GM23338 (cell line): ENCODE measurements at regions not wholly inside any gene's neighbourhood (a gene's known extent, or its start where the extent isn't known, plus 50 kb on each side); places are given as distances from the start of the nearest gene placed in this dataset.

Experiments
- ATAC-seq: fragments of 200-7000 bp; cut with Tn5 transposase; 3 replicates; pipeline ENCODE4 v1.9.1; 2020
- DNase-seq: peaks from one replicate; pipeline ENCODE4 v3.0.0-alpha.2; 2015; ENCODE audit warnings: low spot score
- H2AFZ ChIP-seq: fragments of 200-600 bp; sonication (generic); 2 replicates; pipeline ENCODE4 v1.8.0; 2016; ENCODE audit warnings: antibody characterized with exemption, mild to moderate bottlenecking, moderate library complexity
- H3F3A ChIP-seq: fragments of 200-600 bp; sonication (generic); replicated peaks from 2 replicates; pipeline ENCODE4 v1.8.0; 2017; ENCODE audit warnings: antibody characterized with exemption, mixed run types, low read depth
- H3K27ac ChIP-seq: fragments of 200-600 bp; sonication (generic); 2 replicates; pipeline ENCODE4 v1.6.1; 2016; ENCODE audit warnings: low read depth
- H3K27me3 ChIP-seq: fragments of 200-600 bp; sonication (generic); 2 replicates; pipeline ENCODE4 v1.8.0; 2016; ENCODE audit warnings: mild to moderate bottlenecking, mixed run types, moderate library complexity; ENCODE audit not compliant: insufficient read depth
- H3K36me3 ChIP-seq: fragments of 200-600 bp; sonication (generic); 2 replicates; pipeline ENCODE4 v1.8.0; 2016; ENCODE audit warnings: mild to moderate bottlenecking; ENCODE audit not compliant: insufficient read depth
- H3K4me1 ChIP-seq: fragments of 200-600 bp; sonication (generic); 2 replicates; pipeline ENCODE4 v1.8.0; 2016; ENCODE audit warnings: mild to moderate bottlenecking, moderate library complexity; ENCODE audit not compliant: insufficient read depth
- H3K4me2 ChIP-seq: fragments of 200-600 bp; sonication (generic); 2 replicates; pipeline ENCODE4 v1.7.1; 2017; ENCODE audit warnings: mixed run types
- H3K4me3 ChIP-seq: fragments of 200-600 bp; sonication (generic); 2 replicates; pipeline ENCODE4 v1.6.1; 2016; ENCODE audit warnings: mixed run types
- H3K79me2 ChIP-seq: fragments of 200-600 bp; sonication (generic); replicated peaks from 2 replicates; pipeline ENCODE4 v1.8.0; 2017; ENCODE audit warnings: mild to moderate bottlenecking; ENCODE audit not compliant: insufficient read depth
- H3K9me2 ChIP-seq: fragments of 200-600 bp; sonication (generic); 2 replicates; pipeline ENCODE4 v1.8.0; 2017; ENCODE audit not compliant: insufficient read depth
- H4K20me1 ChIP-seq: fragments of 200-600 bp; sonication (generic); replicated peaks from 2 replicates; pipeline ENCODE4 v1.8.0; 2017; ENCODE audit warnings: mild to moderate bottlenecking; ENCODE audit not compliant: insufficient read depth
- H3K27ac Mint-ChIP-seq: 2 replicates; pipeline ENCODE4 v1.8.0; 2020; ENCODE audit warnings: inconsistent platforms, mild to moderate bottlenecking, moderate library complexity, mixed read lengths
- H3K27me3 Mint-ChIP-seq: 3 replicates; pipeline ENCODE4 v1.8.0; 2022; ENCODE audit warnings: low read depth, mild to moderate bottlenecking, moderate library complexity, mixed read lengths, inconsistent platforms; ENCODE audit not compliant: insufficient read depth, poor library complexity
- H3K36me3 Mint-ChIP-seq: 3 replicates; pipeline ENCODE4 v1.8.0; 2021; ENCODE audit warnings: low read depth, mild to moderate bottlenecking, inconsistent platforms, moderate library complexity, mixed read lengths
- H3K4me1 Mint-ChIP-seq: 3 replicates; pipeline ENCODE4 v1.8.0; 2020; ENCODE audit warnings: mild to moderate bottlenecking, inconsistent platforms, mixed read lengths
- H3K4me3 Mint-ChIP-seq: 3 replicates; pipeline ENCODE4 v1.8.0; 2021; ENCODE audit warnings: moderate library complexity, mild to moderate bottlenecking, inconsistent platforms, mixed read lengths
- H3K9me3 Mint-ChIP-seq: 3 replicates; pipeline ENCODE4 v1.8.0; 2020; ENCODE audit warnings: moderate library complexity, mild to moderate bottlenecking, inconsistent platforms, mixed read lengths
- CREB1 ChIP-seq: fragments of 250-450 bp; sonication (Bioruptor Pico); IDR thresholded peaks from 2 replicates; pipeline ENCODE4 v1.5.0; 2020; ENCODE audit warnings: low read depth, mild to moderate bottlenecking, moderate library complexity
- CTCF ChIP-seq, 2 experiments: fragments of 200-600 bp in 1 of 2; sonication (generic) in 1 of 2; conservative IDR thresholded peaks; 2 replicates each; pipeline versions ENCODE4 v1.5.1 to v1.6.1; 2016 to 2017; ENCODE audit warnings: antibody characterized with exemption in 2 of 2, low read depth in 2 of 2, mild to moderate bottlenecking in 2 of 2, moderate library complexity in 1 of 2
- ETS1 ChIP-seq: IDR thresholded peaks from 2 replicates; pipeline ENCODE4 v1.6.1; 2016; ENCODE audit warnings: antibody characterized with exemption
- EZH2 ChIP-seq: fragments of 200-600 bp; sonication (generic); IDR thresholded peaks from one replicate; pipeline ENCODE4 v1.8.0; 2017; ENCODE audit warnings: antibody characterized with exemption, mild to moderate bottlenecking, low read depth; ENCODE audit not compliant: unreplicated experiment
- EZH2phosphoT487 ChIP-seq: fragments of 200-600 bp; sonication (generic); IDR thresholded peaks from one replicate; pipeline ENCODE4 v1.8.1; 2018; ENCODE audit warnings: antibody characterized with exemption; ENCODE audit not compliant: unreplicated experiment
- JUNB ChIP-seq: IDR thresholded peaks from one replicate; pipeline ENCODE4 v1.6.1; 2016; ENCODE audit warnings: antibody characterized with exemption; ENCODE audit not compliant: unreplicated experiment
- NANOG ChIP-seq: IDR thresholded peaks from 2 replicates; pipeline ENCODE4 v1.6.1; 2016; ENCODE audit warnings: antibody characterized with exemption, borderline replicate concordance
- POLR2AphosphoS5 ChIP-seq: IDR thresholded peaks from 2 replicates; pipeline ENCODE4 v1.6.1; 2016; ENCODE audit warnings: antibody characterized with exemption, low read depth
- REST ChIP-seq: IDR thresholded peaks from one replicate; pipeline ENCODE4 v1.6.1; 2018; ENCODE audit warnings: antibody characterized with exemption; ENCODE audit not compliant: unreplicated experiment
- STAT1 ChIP-seq: IDR thresholded peaks from one replicate; pipeline ENCODE4 v1.6.1; 2016; ENCODE audit warnings: antibody characterized with exemption; ENCODE audit not compliant: unreplicated experiment
- ZNF114 ChIP-seq: fragments of 250-450 bp; sonication (Bioruptor Pico); IDR thresholded peaks from 2 replicates; pipeline ENCODE4 v1.5.0; 2020; ENCODE audit warnings: mild to moderate bottlenecking, moderate library complexity
- ZNF331 ChIP-seq: fragments of 250-450 bp; sonication (Bioruptor Pico); IDR thresholded peaks from 2 replicates; pipeline ENCODE4 v1.5.0; 2020; ENCODE audit warnings: low read depth, mild to moderate bottlenecking, moderate library complexity
- ZNF462 ChIP-seq: fragments of 250-450 bp; sonication (Bioruptor Pico); IDR thresholded peaks from 2 replicates; pipeline ENCODE4 v1.5.0; 2020; ENCODE audit warnings: mild to moderate bottlenecking, moderate library complexity

GRCh38 chrY:12425506-12425905 lies 275.5 kb upstream of the USP9Y start:
- peaks cover 5% of the 10 kb centered on the region; the same call in 1 of the 2 replicates for H3K4me1 ChIP-seq
- no peaks in the 10 kb centered on the region for H3K36me3 ChIP-seq
- no peak overlapping the region for H3K4me3 ChIP-seq
- TF ChIP-seq JUNB (no peak), CTCF (conservative IDR thresholded peaks at IDR 0.05; ENCODE audit: low read depth in 2 of 2) (no peak), REST (no peak), NANOG (no peak), ETS1 (no peak), EZH2 (no peak), STAT1 (no peak), POLR2AphosphoS5 (no peak), EZH2phosphoT487 (no peak), ZNF462 (CRISPR knock-in tag) (no peak), CREB1 (CRISPR knock-in tag) (no peak), ZNF114 (no peak), ZNF331 (CRISPR knock-in tag) (no peak)
- peak overlapping the region; percentile 66 for H3K4me2 ChIP-seq
- H3K27ac ChIP-seq, result no peak overlapping the region
- H4K20me1 ChIP-seq, result no peaks in the 10 kb centered on the region
- ATAC-seq, result peak; percentile 31
- Mint-ChIP-seq H3K4me1 (no peaks in the 10 kb centered on the region; the same call in 2 of the 3 replicates), H3K4me3 (no peak overlapping the region), H3K27ac (no peak overlapping the region), H3K9me3 (peaks cover 36% of the 10 kb centered on the region), H3K36me3 (no peaks in the 10 kb centered on the region), H3K27me3 (no peaks in the 10 kb centered on the region)
- DNase-seq, result peak; percentile 54
- no peak overlapping the region for H2AFZ ChIP-seq
- no peaks in the 10 kb centered on the region for H3F3A ChIP-seq
- no peaks in the 10 kb centered on the region for H3K9me2 ChIP-seq
- peaks cover 65% of the 10 kb centered on the region for H3K27me3 ChIP-seq
- no peaks in the 10 kb centered on the region for H3K79me2 ChIP-seq
